ENCODE measurements at regions not wholly inside any gene's neighbourhood (a gene's known extent, or its start where the extent isn't known, plus 50 kb on each side); places are given as distances from the start of the nearest gene placed in this dataset.

GRCh38 chr4:128542047-128542446 lies 254.4 kb upstream of the PGRMC2 start:
- TF ChIP-seq, protein P1, sequence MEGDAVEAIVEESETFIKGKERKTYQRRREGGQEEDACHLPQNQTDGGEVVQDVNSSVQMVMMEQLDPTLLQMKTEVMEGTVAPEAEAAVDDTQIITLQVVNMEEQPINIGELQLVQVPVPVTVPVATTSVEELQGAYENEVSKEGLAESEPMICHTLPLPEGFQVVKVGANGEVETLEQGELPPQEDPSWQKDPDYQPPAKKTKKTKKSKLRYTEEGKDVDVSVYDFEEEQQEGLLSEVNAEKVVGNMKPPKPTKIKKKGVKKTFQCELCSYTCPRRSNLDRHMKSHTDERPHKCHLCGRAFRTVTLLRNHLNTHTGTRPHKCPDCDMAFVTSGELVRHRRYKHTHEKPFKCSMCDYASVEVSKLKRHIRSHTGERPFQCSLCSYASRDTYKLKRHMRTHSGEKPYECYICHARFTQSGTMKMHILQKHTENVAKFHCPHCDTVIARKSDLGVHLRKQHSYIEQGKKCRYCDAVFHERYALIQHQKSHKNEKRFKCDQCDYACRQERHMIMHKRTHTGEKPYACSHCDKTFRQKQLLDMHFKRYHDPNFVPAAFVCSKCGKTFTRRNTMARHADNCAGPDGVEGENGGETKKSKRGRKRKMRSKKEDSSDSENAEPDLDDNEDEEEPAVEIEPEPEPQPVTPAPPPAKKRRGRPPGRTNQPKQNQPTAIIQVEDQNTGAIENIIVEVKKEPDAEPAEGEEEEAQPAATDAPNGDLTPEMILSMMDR (conservative IDR thresholded peaks at IDR 0.05; ENCODE audit: low read depth, low read length), result no peak
- TF ChIP-seq RAD21 (IDR thresholded peaks at IDR 0.05; ENCODE audit: low read length) (no peak), MAZ (IDR thresholded peaks at IDR 0.05; ENCODE audit: borderline replicate concordance, low read depth, low read length) (no peak), POLR2A (IDR thresholded peaks at IDR 0.05; ENCODE audit: low read depth, low read length) (no peak), NFE2L2 (IDR thresholded peaks at IDR 0.05; ENCODE audit: low read depth, low read length) (no peak), CHD1 (IDR thresholded peaks at IDR 0.05; ENCODE audit: low read depth, low read length) (no peak), SMC3 (IDR thresholded peaks at IDR 0.05; ENCODE audit: low read depth, low read length) (no peak)

All from IMR-90 (cell line).